ENCODE measurements at regions not wholly inside any gene's neighbourhood (a gene's known extent, or its start where the extent isn't known, plus 50 kb on each side); places are given as distances from the start of the nearest gene placed in this dataset.

DNA sequence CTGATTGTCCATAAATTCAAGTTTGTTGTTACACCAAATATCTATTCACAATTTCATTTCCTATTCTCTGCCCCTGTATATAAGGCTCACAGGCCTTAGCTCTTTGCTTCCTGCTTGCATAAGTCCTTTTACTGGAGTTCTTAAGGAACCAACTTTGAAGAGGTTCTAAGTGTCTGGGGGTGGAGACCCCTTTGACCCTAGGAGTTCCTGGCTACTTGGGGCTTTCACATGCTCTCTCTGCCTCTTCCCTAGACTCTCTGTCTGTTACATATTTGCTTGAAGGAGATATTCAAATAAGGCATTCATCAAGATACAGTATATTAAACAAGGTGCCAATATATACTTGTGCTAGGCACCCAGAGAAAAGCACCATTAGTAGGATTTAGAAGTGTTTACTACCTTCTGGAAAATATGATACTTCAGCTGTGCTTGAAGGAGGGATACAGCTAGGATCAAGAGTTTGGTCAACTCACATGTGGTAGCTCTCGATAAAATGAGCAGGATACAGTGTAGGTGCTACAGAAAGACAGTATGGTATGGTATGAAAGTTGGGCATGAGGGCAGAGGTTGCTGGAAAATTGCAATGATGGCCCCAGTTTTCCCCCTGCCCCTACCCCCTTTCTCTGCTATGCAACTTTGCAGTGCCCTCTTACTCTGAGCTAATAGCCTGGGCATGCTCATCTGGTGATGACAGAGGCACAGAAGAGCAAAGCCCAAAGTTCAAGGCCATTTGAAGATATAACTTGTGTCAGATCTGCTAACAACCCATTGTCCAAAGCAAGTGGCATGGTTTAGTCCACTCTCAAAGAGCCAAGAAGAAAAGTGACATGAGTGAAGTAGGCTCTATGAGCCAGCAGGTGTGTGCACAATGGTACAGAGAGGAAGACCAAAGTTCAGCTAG lies 107.6 kb upstream of the CPEB2 start:
- H3K4me3 Mint-ChIP-seq (ENCODE audit: unreplicated experiment), result no peak overlapping the region
- TF ChIP-seq, protein P1, sequence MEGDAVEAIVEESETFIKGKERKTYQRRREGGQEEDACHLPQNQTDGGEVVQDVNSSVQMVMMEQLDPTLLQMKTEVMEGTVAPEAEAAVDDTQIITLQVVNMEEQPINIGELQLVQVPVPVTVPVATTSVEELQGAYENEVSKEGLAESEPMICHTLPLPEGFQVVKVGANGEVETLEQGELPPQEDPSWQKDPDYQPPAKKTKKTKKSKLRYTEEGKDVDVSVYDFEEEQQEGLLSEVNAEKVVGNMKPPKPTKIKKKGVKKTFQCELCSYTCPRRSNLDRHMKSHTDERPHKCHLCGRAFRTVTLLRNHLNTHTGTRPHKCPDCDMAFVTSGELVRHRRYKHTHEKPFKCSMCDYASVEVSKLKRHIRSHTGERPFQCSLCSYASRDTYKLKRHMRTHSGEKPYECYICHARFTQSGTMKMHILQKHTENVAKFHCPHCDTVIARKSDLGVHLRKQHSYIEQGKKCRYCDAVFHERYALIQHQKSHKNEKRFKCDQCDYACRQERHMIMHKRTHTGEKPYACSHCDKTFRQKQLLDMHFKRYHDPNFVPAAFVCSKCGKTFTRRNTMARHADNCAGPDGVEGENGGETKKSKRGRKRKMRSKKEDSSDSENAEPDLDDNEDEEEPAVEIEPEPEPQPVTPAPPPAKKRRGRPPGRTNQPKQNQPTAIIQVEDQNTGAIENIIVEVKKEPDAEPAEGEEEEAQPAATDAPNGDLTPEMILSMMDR (IDR thresholded peaks at IDR 0.05), result no peak
- no peaks in the 10 kb centered on the region for H3K4me1 Mint-ChIP-seq (ENCODE audit: unreplicated experiment)
- no peak for DNase-seq (ENCODE audit: extremely low spot score, unreplicated experiment)
- no peak overlapping the region for H3K27ac Mint-ChIP-seq (ENCODE audit: unreplicated experiment)
- H3K9me3 Mint-ChIP-seq (ENCODE audit: unreplicated experiment), result peaks cover 8% of the 10 kb centered on the region
- peaks cover 39% of the 10 kb centered on the region for H3K27me3 Mint-ChIP-seq (ENCODE audit: unreplicated experiment)
- H3K36me3 Mint-ChIP-seq (ENCODE audit: unreplicated experiment), result no peaks in the 10 kb centered on the region

DNA sequence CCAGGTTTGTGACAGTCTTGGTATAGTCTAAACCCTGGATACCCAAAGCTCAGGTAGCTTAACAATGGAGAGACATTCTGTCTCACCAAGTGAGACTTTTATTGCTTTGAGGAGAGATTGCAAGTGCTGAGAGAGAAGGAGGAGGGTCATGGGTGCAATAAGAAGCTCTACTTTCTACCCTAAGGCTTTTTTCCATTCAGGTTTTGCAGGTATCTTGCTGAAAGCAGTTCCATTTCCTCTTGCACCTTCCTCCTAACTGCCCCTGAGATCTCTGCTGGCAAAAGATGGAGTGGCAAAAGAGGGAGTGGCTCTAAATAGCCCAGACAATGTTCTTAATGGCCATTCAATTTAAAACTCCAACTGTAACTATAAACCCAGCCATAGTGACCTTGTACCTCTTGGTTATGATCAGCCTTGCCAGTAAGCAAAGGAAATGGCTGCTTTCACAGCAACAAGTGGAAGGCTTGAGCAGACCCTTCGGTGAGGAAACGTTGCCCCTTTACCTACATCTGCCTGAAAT lies 105.6 kb upstream of the CPEB2 start:
- Mint-ChIP-seq H3K27ac (ENCODE audit: unreplicated experiment) (no peak overlapping the region), H3K4me3 (ENCODE audit: unreplicated experiment) (no peak overlapping the region), H3K9me3 (ENCODE audit: unreplicated experiment) (peaks cover 6% of the 10 kb centered on the region), H3K4me1 (ENCODE audit: unreplicated experiment) (no peaks in the 10 kb centered on the region), H3K27me3 (ENCODE audit: unreplicated experiment) (peaks cover 40% of the 10 kb centered on the region), H3K36me3 (ENCODE audit: unreplicated experiment) (no peaks in the 10 kb centered on the region)
- TF ChIP-seq, protein P1 (IDR thresholded peaks at IDR 0.05), result no peak
- no peak for DNase-seq (ENCODE audit: extremely low spot score, unreplicated experiment)

DNA sequence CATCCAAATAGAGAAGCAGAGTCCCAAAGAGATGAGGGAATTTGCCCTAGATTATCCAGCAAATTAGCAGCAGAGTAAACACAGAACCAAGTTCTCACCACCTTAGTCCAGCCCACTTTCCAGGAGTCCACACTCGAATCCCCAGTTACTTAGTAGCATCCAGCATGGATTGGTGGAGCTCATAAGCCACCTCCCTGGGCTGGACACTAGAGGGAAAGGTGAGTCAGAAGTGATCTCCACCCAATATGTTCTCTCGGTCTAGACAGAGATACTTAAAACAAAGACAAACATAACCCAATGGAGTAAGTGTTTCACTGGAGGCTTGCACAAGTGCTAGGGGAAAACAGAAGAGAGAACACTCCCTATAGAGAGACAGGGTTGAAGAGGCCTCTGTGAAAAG lies 105.1 kb upstream of the CPEB2 start:
- peaks cover 1% of the 10 kb centered on the region for H3K9me3 Mint-ChIP-seq (ENCODE audit: unreplicated experiment)
- no peak for DNase-seq (ENCODE audit: extremely low spot score, unreplicated experiment)
- H3K36me3 Mint-ChIP-seq (ENCODE audit: unreplicated experiment), result no peaks in the 10 kb centered on the region
- no peaks in the 10 kb centered on the region for H3K4me1 Mint-ChIP-seq (ENCODE audit: unreplicated experiment)
- TF ChIP-seq, protein P1 (IDR thresholded peaks at IDR 0.05), result no peak
- H3K4me3 Mint-ChIP-seq (ENCODE audit: unreplicated experiment), result no peak overlapping the region
- peaks cover 44% of the 10 kb centered on the region for H3K27me3 Mint-ChIP-seq (ENCODE audit: unreplicated experiment)
- H3K27ac Mint-ChIP-seq (ENCODE audit: unreplicated experiment), result no peak overlapping the region

DNA sequence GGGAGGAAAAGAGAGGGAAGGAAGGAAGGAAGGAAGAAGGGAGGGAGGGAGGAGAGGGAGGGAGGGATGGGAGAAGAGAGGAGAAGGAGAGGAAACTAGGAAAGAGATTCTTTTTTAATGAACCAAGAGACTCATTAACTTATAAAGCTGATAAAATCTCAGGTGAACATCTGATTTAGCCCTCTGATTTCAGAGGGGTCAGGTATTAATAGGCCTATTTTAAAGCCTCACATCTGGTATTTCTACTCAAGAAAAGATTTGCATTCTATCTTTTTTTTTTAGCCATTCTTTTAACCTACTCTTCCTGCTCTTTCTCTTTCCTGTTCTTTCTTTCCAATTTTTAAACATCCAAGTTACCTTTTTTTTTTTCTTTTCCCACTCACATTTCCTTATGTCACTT lies 103.3 kb upstream of the CPEB2 start:
- no peak for DNase-seq (ENCODE audit: extremely low spot score, unreplicated experiment)
- no peaks in the 10 kb centered on the region for H3K36me3 Mint-ChIP-seq (ENCODE audit: unreplicated experiment)
- no peak overlapping the region for H3K4me3 Mint-ChIP-seq (ENCODE audit: unreplicated experiment)
- TF ChIP-seq, protein P1 (IDR thresholded peaks at IDR 0.05), result no peak
- no peak overlapping the region for H3K27ac Mint-ChIP-seq (ENCODE audit: unreplicated experiment)
- H3K9me3 Mint-ChIP-seq (ENCODE audit: unreplicated experiment), result no peaks in the 10 kb centered on the region
- peaks cover 59% of the 10 kb centered on the region for H3K27me3 Mint-ChIP-seq (ENCODE audit: unreplicated experiment)
- H3K4me1 Mint-ChIP-seq (ENCODE audit: unreplicated experiment), result no peaks in the 10 kb centered on the region

DNA sequence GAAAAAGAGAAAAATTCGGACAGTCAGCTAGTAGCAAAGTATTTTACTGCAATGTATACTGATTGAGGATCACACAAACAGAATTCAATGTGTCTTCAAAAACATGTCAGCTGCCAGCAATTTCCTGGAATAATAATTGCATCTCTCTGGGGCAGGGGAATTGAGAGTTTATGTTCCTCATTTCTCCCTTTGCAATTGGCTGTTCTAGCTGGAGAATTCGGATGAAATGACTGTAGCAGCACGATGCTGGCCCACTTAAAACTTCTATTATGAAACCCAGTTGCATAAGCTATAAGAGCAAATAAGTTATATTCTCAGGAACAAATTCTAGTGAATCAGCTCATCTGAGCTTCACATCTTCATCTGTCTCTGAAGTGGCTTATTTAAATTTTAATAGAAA lies 99.9 kb upstream of the CPEB2 start:
- H3K4me1 Mint-ChIP-seq (ENCODE audit: unreplicated experiment), result no peaks in the 10 kb centered on the region
- H3K4me3 Mint-ChIP-seq (ENCODE audit: unreplicated experiment), result no peak overlapping the region
- no peaks in the 10 kb centered on the region for H3K36me3 Mint-ChIP-seq (ENCODE audit: unreplicated experiment)
- H3K9me3 Mint-ChIP-seq (ENCODE audit: unreplicated experiment), result no peaks in the 10 kb centered on the region
- no peak overlapping the region for H3K27ac Mint-ChIP-seq (ENCODE audit: unreplicated experiment)
- H3K27me3 Mint-ChIP-seq (ENCODE audit: unreplicated experiment), result peaks cover 50% of the 10 kb centered on the region
- no peak for DNase-seq (ENCODE audit: extremely low spot score, unreplicated experiment)
- TF ChIP-seq, protein P1 (IDR thresholded peaks at IDR 0.05), result no peak
